PC-9 (cell line): ENCODE measurements at regions not wholly inside any gene's neighbourhood (a gene's known extent, or its start where the extent isn't known, plus 50 kb on each side); places are given as distances from the start of the nearest gene placed in this dataset.

ENCODE experiments used
- BruUV-seq: library from RNA; stranded (reverse); fragments of 400-500 nt; replicated peaks from 2 replicates; lab custom pipeline; 2021; lab: Mats Ljungman, UMichigan
- CTCF ChIA-PET: fragments of 300-600 bp; sonication (Branson Sonifier 250); formaldehyde crosslinking; loops from one replicate; lab custom pipeline; 2022; ENCODE audit warnings: antibody characterized with exemption; lab: Charles Lee
- POLR2A ChIA-PET: fragments of 300-600 bp; sonication (Branson Sonifier 250); formaldehyde crosslinking; loops from one replicate; lab custom pipeline; 2022; ENCODE audit warnings: antibody characterized with exemption; ENCODE audit not compliant: unreplicated experiment; lab: Charles Lee
- DNase-seq, 2 experiments: peaks; one replicate each; pipeline versions ENCODE4 v3.0.0 to v3.0.0-alpha.2; 2015 to 2022; ENCODE audit warnings: mixed read lengths in 1 of 2
- H2AFZ ChIP-seq: fragments of 200-600 bp; sonication (generic); 2 replicates; pipeline ENCODE4 v1.8.1; 2017; ENCODE audit warnings: antibody characterized with exemption
- H3F3A ChIP-seq: fragments of 200-600 bp; sonication (generic); 2 replicates; pipeline ENCODE4 v1.8.1; 2017; ENCODE audit warnings: antibody characterized with exemption, mild to moderate bottlenecking, low read depth; ENCODE audit not compliant: insufficient read depth
- H3K27ac ChIP-seq: fragments of 200-600 bp; sonication (generic); 2 replicates; pipeline ENCODE4 v1.6.1; 2016; ENCODE audit warnings: mixed run types
- H3K27me3 ChIP-seq: fragments of 200-600 bp; sonication (generic); 2 replicates; pipeline ENCODE4 v1.6.1; 2016; ENCODE audit warnings: low read depth, mixed run types; ENCODE audit not compliant: insufficient read depth
- H3K36me3 ChIP-seq: fragments of 200-600 bp; sonication (generic); 2 replicates; pipeline ENCODE4 v1.6.1; 2016; ENCODE audit warnings: low read depth, mixed run types
- H3K4me1 ChIP-seq: fragments of 200-600 bp; sonication (generic); replicated peaks from 2 replicates; pipeline ENCODE4 v1.6.1; 2016; ENCODE audit warnings: mixed run types; ENCODE audit not compliant: insufficient read depth
- H3K4me2 ChIP-seq: fragments of 200-600 bp; sonication (generic); 2 replicates; pipeline ENCODE4 v1.6.1; 2017; ENCODE audit warnings: mixed run types
- H3K4me3 ChIP-seq: fragments of 200-600 bp; sonication (generic); 2 replicates; pipeline ENCODE4 v1.6.1; 2016; ENCODE audit warnings: mixed run types
- H3K79me2 ChIP-seq: fragments of 200-600 bp; sonication (generic); 2 replicates; pipeline ENCODE4 v1.6.1; 2017; ENCODE audit warnings: low read depth, mixed run types
- H3K9me2 ChIP-seq: fragments of 200-600 bp; sonication (generic); 2 replicates; pipeline ENCODE4 v1.8.1; 2017; ENCODE audit warnings: mild to moderate bottlenecking; ENCODE audit not compliant: insufficient read depth
- H3K9me3 ChIP-seq: fragments of 200-600 bp; sonication (generic); 2 replicates; pipeline ENCODE4 v1.8.1; 2016; ENCODE audit warnings: low read depth; ENCODE audit not compliant: insufficient read depth
- H4K20me1 ChIP-seq: fragments of 200-600 bp; sonication (generic); 2 replicates; pipeline ENCODE4 v1.8.1; 2017; ENCODE audit not compliant: insufficient read depth
- EZH2 ChIP-seq: fragments of 200-600 bp; sonication (generic); IDR thresholded peaks from 2 replicates; pipeline ENCODE4 v1.8.0; 2017; ENCODE audit warnings: antibody characterized with exemption, low read depth
- intact Hi-C: fragments of 100-400 bp; cut with micrococcal nuclease; formaldehyde crosslinking; loops from one replicate; pipeline ENCODE4 v1.10.0; 2022; ENCODE audit not compliant: unreplicated experiment
- TF ChIP-seq, protein P1 (sequence below): fragments of 200-600 bp; sonication (generic); conservative IDR thresholded peaks from 2 replicates; pipeline ENCODE4 v1.6.1; 2017; ENCODE audit warnings: mixed run types, antibody characterized with exemption, mild to moderate bottlenecking, moderate library complexity

DNA sequence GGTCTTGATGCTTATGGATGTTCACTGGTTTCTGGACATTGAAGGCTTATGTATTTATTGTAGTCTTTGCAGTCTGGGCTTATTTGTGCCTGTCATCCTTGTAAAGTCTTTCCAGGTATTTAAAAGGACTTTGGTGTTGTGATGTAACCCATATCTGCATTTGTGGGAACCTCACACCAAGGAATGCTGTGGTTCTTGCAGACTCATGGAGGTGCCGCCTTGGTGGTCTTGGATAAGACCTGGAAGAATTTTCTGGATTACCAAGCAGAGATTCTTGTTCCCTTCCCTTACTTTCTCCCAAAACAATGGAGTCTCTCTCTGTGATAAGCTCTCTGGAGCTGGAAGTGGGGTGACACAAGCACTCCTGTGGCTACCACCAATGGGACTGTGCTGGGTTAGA lies 363.5 kb upstream of the NECTIN3 start:
- intact Hi-C loops: no loop called here
- no TSS peak for BruUV-seq
- no peak for DNase-seq
- no peaks in the 10 kb centered on the region for H3K4me1 ChIP-seq
- H3K36me3 ChIP-seq: no peaks in the 10 kb centered on the region
- TF ChIP-seq EZH2: no peak
- TF ChIP-seq, protein P1, sequence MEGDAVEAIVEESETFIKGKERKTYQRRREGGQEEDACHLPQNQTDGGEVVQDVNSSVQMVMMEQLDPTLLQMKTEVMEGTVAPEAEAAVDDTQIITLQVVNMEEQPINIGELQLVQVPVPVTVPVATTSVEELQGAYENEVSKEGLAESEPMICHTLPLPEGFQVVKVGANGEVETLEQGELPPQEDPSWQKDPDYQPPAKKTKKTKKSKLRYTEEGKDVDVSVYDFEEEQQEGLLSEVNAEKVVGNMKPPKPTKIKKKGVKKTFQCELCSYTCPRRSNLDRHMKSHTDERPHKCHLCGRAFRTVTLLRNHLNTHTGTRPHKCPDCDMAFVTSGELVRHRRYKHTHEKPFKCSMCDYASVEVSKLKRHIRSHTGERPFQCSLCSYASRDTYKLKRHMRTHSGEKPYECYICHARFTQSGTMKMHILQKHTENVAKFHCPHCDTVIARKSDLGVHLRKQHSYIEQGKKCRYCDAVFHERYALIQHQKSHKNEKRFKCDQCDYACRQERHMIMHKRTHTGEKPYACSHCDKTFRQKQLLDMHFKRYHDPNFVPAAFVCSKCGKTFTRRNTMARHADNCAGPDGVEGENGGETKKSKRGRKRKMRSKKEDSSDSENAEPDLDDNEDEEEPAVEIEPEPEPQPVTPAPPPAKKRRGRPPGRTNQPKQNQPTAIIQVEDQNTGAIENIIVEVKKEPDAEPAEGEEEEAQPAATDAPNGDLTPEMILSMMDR: no peak
- no peak overlapping the region for H3K27ac ChIP-seq
- ChIA-PET CTCF (no interaction called here), POLR2A (no interaction called here)
- no peaks in the 10 kb centered on the region for H3F3A ChIP-seq
- H2AFZ ChIP-seq: no peak overlapping the region
- H3K9me2 ChIP-seq: no peaks in the 10 kb centered on the region
- no peaks in the 10 kb centered on the region for H3K27me3 ChIP-seq
- no peak overlapping the region for H3K4me2 ChIP-seq
- no peaks in the 10 kb centered on the region for H3K79me2 ChIP-seq
- no peaks in the 10 kb centered on the region for H4K20me1 ChIP-seq
- no peak overlapping the region for H3K4me3 ChIP-seq
- no peaks in the 10 kb centered on the region for H3K9me3 ChIP-seq

DNA sequence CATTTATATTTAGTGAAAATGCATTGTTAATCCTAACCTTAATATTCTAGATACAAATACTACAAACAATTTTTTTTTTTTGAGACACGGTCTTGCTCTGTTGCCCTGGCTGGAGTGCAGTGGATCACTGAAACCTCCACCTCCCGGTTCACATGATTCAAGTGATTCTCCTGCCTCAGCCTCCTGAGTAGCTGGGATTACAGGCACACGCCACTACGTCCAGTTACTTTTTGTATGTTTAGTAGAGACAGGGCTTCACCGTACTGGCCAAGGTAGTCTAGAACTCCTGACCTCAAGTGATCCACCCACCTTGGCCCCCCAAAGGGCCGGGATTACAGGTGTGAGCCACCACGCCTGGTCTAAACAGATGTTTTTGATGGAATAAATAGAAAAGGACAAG lies 361.5 kb upstream of the NECTIN3 start:
- Histone ChIP-seq H3K27me3 (no peaks in the 10 kb centered on the region), H3K79me2 (no peaks in the 10 kb centered on the region), H3K4me3 (no peak overlapping the region), H4K20me1 (no peaks in the 10 kb centered on the region), H3K9me3 (no peaks in the 10 kb centered on the region), H3K27ac (no peak overlapping the region), H3K36me3 (no peaks in the 10 kb centered on the region), H3K4me1 (no peaks in the 10 kb centered on the region), H3F3A (no peaks in the 10 kb centered on the region), H2AFZ (no peak overlapping the region), H3K9me2 (no peaks in the 10 kb centered on the region), H3K4me2 (no peak overlapping the region)
- intact Hi-C loops: no loop called here
- ChIA-PET CTCF (no interaction called here), POLR2A (no interaction called here)
- BruUV-seq: no TSS peak
- DNase-seq: no peak
- TF ChIP-seq, protein P1: no peak
- no peak for TF ChIP-seq EZH2

DNA sequence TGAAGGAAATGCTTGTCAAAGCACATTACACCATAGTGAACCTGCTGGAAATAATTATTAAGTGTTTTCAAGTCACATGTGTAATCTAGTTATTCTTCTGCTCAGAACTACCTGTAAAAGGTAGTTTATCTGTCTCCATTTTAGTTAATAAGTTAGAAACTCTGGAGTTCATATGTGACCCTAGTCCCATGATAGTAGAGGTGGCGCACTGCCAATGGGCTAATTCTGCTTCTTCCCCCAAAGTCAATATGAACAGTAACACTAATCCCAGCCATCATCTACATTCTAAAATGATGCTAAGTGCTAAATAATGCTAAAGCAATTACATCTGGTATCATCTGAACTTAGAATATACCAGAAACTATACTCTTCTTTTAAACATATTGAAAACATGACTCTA lies 361.0 kb upstream of the NECTIN3 start:
- Histone ChIP-seq H3K27ac (no peak overlapping the region), H3K4me2 (no peak overlapping the region), H3K79me2 (no peaks in the 10 kb centered on the region), H4K20me1 (no peaks in the 10 kb centered on the region), H3K9me3 (no peaks in the 10 kb centered on the region), H3K4me1 (no peaks in the 10 kb centered on the region), H3K4me3 (no peak overlapping the region), H2AFZ (no peak overlapping the region), H3K36me3 (no peaks in the 10 kb centered on the region), H3F3A (no peaks in the 10 kb centered on the region), H3K9me2 (no peaks in the 10 kb centered on the region), H3K27me3 (no peaks in the 10 kb centered on the region)
- TF ChIP-seq EZH2: no peak
- TF ChIP-seq, protein P1: no peak
- no TSS peak for BruUV-seq
- ChIA-PET CTCF (no interaction called here), POLR2A (no interaction called here)
- intact Hi-C loops: no loop called here
- no peak for DNase-seq
